ENCODE measurements at regions not wholly inside any gene's neighbourhood (a gene's known extent, or its start where the extent isn't known, plus 50 kb on each side); places are given as distances from the start of the nearest gene placed in this dataset.

GRCh38 chr5:174281089-174281760 lies 235.7 kb downstream of the NSG2 start:
- Mint-ChIP-seq H3K27me3 (peaks cover 4% of the 10 kb centered on the region), H3K36me3 (peaks cover 3% of the 10 kb centered on the region), H3K9me3 (peaks cover 0 to 9% (median 1%) of the 10 kb centered on the region in 3 donors), H3K4me1 (no peaks in the 10 kb centered on the region), H3K4me3 (no peak overlapping the region), H3K27ac (no peak overlapping the region)

DNA sequence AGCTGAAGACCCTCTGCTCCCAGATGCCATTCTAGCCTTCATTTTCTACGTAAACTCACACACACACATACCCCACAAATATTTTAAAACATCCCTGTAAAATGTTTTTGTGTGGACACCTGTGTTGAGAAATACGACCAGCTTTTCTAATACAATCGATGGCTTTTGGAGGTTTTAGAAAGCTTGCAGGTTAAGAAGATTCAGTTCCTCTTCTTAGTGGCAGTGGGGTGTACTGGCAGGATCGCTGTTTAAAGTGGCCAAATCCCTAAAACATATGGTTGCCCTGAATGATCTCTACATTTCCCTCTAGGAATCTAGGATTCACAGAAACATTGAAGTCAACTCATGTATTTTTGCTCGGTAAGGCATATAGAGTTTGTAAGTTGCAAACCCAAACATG lies 236.3 kb downstream of the NSG2 start:
- no peak overlapping the region for H3K27ac Mint-ChIP-seq
- H3K4me1 Mint-ChIP-seq = no peaks in the 10 kb centered on the region
- H3K36me3 Mint-ChIP-seq = peaks cover 3% of the 10 kb centered on the region
- H3K9me3 Mint-ChIP-seq = peaks cover 0 to 7% (median 1%) of the 10 kb centered on the region in 3 donors
- H3K4me3 Mint-ChIP-seq = no peak overlapping the region
- peaks cover 4% of the 10 kb centered on the region for H3K27me3 Mint-ChIP-seq

- Mint-ChIP-seq H3K27ac (peak overlapping the region in 1 of 3 donors; percentile 47), H3K4me3 (no peak overlapping the region), H3K9me3 (peaks cover 0 to 7% (median 1%) of the 10 kb centered on the region in 3 donors), H3K36me3 (peaks cover 3% of the 10 kb centered on the region), H3K4me1 (no peaks in the 10 kb centered on the region), H3K27me3 (peaks cover 4% of the 10 kb centered on the region)
Measured at GRCh38 chr5:174282391-174282790, 236.9 kb downstream of the NSG2 start.

- Mint-ChIP-seq H3K27ac (no peak overlapping the region), H3K36me3 (peaks cover 3% of the 10 kb centered on the region), H3K9me3 (peaks cover 0 to 7% (median 1%) of the 10 kb centered on the region in 3 donors), H3K4me1 (no peaks in the 10 kb centered on the region), H3K4me3 (no peak overlapping the region), H3K27me3 (peaks cover 4% of the 10 kb centered on the region)
Measured at GRCh38 chr5:174283211-174284005, 237.9 kb downstream of the NSG2 start.

DNA sequence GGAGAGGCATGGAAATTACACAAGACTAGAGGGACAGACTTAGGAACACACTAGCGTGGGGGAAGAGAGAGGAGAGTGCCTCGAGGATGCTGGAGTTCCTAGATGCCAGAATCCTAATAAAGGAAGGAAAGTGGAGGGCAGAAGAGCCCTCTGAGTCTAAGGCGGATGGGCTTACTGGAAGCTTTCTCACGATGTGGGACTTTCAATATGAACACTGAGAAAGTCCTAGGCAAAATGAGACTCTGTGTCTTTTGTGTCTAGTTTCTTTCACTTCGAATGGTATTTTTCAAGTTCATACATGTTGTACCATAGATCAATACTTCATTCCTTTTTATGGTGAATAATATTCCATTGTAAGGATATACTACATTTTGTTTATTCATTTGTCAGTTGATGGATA lies 239.4 kb downstream of the NSG2 start:
- Mint-ChIP-seq H3K27me3 (peaks cover 4% of the 10 kb centered on the region), H3K4me3 (no peak overlapping the region), H3K9me3 (peaks cover 0 to 10% (median 4%) of the 10 kb centered on the region in 3 donors), H3K36me3 (no peaks in the 10 kb centered on the region), H3K27ac (no peak overlapping the region), H3K4me1 (no peaks in the 10 kb centered on the region)

DNA sequence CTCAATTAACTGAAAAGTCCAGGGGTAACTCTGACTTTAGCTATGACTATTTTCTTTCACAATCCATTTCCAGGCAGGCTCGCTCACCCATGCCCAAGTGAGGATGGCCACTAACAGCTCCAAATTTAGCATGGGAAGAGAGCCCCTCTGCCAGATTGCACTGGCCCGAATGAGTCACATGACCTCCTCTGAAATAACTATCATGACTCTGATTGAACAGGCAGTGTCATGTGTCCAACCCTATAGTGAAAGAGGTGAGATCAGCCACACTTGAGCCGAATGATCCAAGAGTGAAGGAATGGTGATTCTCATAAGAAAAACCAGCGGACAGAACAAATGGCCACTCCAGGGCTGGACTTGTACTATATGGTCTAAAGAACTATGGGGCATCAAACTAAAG lies 242.3 kb downstream of the NSG2 start:
- H3K4me1 Mint-ChIP-seq = no peaks in the 10 kb centered on the region
- no peak overlapping the region for H3K27ac Mint-ChIP-seq
- H3K27me3 Mint-ChIP-seq = peaks cover 4% of the 10 kb centered on the region
- no peak overlapping the region for H3K4me3 Mint-ChIP-seq
- no peaks in the 10 kb centered on the region for H3K36me3 Mint-ChIP-seq
- H3K9me3 Mint-ChIP-seq = peaks cover 0 to 16% (median 10%) of the 10 kb centered on the region in 3 donors

DNA sequence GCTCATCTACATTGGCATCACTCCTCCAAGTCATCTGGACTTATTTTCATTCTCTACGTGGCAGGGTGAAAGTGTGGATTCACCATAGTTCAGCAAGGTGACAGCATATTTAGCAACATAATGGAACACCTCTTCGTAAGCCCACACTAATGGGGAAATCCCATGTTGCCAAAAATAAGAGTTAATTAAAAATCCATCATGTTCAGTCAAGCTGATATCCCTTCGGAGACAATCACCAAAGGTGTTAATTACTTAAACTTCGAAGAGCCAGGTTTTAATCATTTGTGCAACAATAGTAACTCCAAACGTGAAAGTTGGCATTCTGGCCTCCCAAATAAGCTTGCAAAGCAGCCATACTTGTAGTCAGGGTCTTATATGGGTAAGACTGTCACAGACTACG lies 242.9 kb downstream of the NSG2 start:
- Mint-ChIP-seq H3K27me3 (peaks cover 4% of the 10 kb centered on the region), H3K4me3 (no peak overlapping the region), H3K36me3 (peaks cover under 1% of the 10 kb centered on the region), H3K27ac (no peak overlapping the region), H3K9me3 (peaks cover 0 to 16% (median 10%) of the 10 kb centered on the region in 3 donors), H3K4me1 (no peaks in the 10 kb centered on the region)

- Mint-ChIP-seq H3K27me3 (no peaks in the 10 kb centered on the region), H3K4me3 (no peak overlapping the region), H3K36me3 (peaks cover 3% of the 10 kb centered on the region), H3K9me3 (peaks cover 0 to 16% (median 3%) of the 10 kb centered on the region in 3 donors), H3K4me1 (no peaks in the 10 kb centered on the region), H3K27ac (no peak overlapping the region)
Measured at GRCh38 chr5:174291162-174291561, 245.7 kb downstream of the NSG2 start.

- no peak overlapping the region for H3K4me3 Mint-ChIP-seq
- no peaks in the 10 kb centered on the region for H3K27me3 Mint-ChIP-seq
- H3K9me3 Mint-ChIP-seq = peaks cover 0 to 16% (median 5%) of the 10 kb centered on the region in 3 donors
- H3K36me3 Mint-ChIP-seq = peaks cover 3% of the 10 kb centered on the region
- no peak overlapping the region for H3K27ac Mint-ChIP-seq
- no peaks in the 10 kb centered on the region for H3K4me1 Mint-ChIP-seq
Measured at GRCh38 chr5:174292348-174292747, 246.8 kb downstream of the NSG2 start.

DNA sequence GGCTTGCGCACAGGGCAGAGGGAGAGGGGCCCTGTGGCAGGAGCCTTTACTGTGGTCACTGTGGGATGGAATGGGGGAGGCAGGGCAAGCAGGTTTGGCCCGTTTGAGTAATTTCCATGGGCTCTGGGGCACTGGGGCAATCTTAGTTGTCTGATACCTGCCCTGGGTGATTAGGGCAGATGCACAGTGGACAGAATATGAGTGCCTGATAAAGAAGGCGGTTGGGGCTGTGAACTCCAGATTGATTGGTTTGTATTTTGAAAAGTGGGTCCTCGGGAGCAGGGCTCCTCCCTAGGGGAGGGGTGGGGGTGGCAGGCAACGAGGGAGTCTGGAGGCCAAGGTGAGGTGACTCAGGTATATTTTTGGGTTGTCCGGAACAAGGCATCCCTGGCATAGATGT lies 247.5 kb downstream of the NSG2 start:
- H3K27me3 Mint-ChIP-seq = no peaks in the 10 kb centered on the region
- no peak overlapping the region for H3K4me3 Mint-ChIP-seq
- H3K27ac Mint-ChIP-seq = peak overlapping the region in 1 of 3 donors; percentile 36
- peaks cover 3% of the 10 kb centered on the region for H3K36me3 Mint-ChIP-seq
- H3K9me3 Mint-ChIP-seq = peaks cover 0 to 16% (median 5%) of the 10 kb centered on the region in 3 donors
- no peaks in the 10 kb centered on the region for H3K4me1 Mint-ChIP-seq

DNA sequence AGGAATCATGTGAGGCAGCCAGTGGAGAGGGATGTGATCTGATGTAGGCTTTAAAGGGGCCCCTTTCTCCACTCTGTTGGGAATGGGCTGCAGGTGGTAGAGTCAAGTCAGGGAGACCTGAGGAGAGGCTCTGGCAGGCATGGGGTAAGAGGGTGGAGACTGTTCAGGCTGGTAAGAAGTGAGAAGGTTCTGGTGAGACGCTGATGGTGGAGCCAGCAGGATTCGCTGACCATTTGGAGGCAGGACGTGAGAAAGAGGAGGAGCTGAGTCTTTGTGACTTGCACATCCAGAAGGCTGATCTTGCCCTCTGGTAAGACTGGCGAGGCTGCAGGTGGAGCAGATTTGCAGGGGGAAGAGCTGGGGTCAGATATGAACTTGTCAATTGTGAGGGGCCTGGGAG lies 248.0 kb downstream of the NSG2 start:
- no peak overlapping the region for H3K4me3 Mint-ChIP-seq
- H3K27ac Mint-ChIP-seq = peak overlapping the region in 1 of 3 donors; percentile 36
- no peaks in the 10 kb centered on the region for H3K4me1 Mint-ChIP-seq
- peaks cover 0 to 16% (median 5%) of the 10 kb centered on the region in 3 donors for H3K9me3 Mint-ChIP-seq
- H3K36me3 Mint-ChIP-seq = peaks cover 3% of the 10 kb centered on the region
- H3K27me3 Mint-ChIP-seq = no peaks in the 10 kb centered on the region

- peaks cover 3% of the 10 kb centered on the region for H3K36me3 Mint-ChIP-seq
- no peak overlapping the region for H3K27ac Mint-ChIP-seq
- no peaks in the 10 kb centered on the region for H3K4me1 Mint-ChIP-seq
- H3K4me3 Mint-ChIP-seq = no peak overlapping the region
- peaks cover 2 to 10% (median 4%) of the 10 kb centered on the region in 3 donors for H3K9me3 Mint-ChIP-seq
- H3K27me3 Mint-ChIP-seq = peaks cover 2% of the 10 kb centered on the region
Measured at GRCh38 chr5:174294891-174295620, 249.6 kb downstream of the NSG2 start.

GRCh38 chr5:174295702-174296436 lies 250.4 kb downstream of the NSG2 start:
- Mint-ChIP-seq H3K36me3 (peaks cover 3% of the 10 kb centered on the region), H3K4me1 (no peaks in the 10 kb centered on the region)

GRCh38 chr5:174300118-174300940 lies 254.8 kb downstream of the NSG2 start:
- Mint-ChIP-seq H3K27ac (no peak overlapping the region), H3K27me3 (peaks cover 4% of the 10 kb centered on the region), H3K9me3 (peaks cover 0 to 7% (median 2%) of the 10 kb centered on the region in 3 donors), H3K4me3 (no peak overlapping the region), H3K4me1 (no peaks in the 10 kb centered on the region), H3K36me3 (no peaks in the 10 kb centered on the region)

More at GRCh38 chr5:174295702-174296436, 250.4 kb downstream of the NSG2 start:
- peaks cover 2 to 8% (median 4%) of the 10 kb centered on the region in 3 donors for H3K9me3 Mint-ChIP-seq
- peaks cover 4% of the 10 kb centered on the region for H3K27me3 Mint-ChIP-seq
- no peak overlapping the region for H3K4me3 Mint-ChIP-seq
- H3K27ac Mint-ChIP-seq = no peak overlapping the region

Data from IgD-negative memory B cell (primary cell).